Common myeloid progenitor, CD34-positive (primary cell): ENCODE measurements at regions not wholly inside any gene's neighbourhood (a gene's known extent, or its start where the extent isn't known, plus 50 kb on each side); places are given as distances from the start of the nearest gene placed in this dataset.

ENCODE experiments used
- CTCF ChIA-PET: fragments of 350-600 bp; sonication (Branson Sonifier 250); formaldehyde crosslinking; loops from one replicate; lab custom pipeline; 2021; ENCODE audit warnings: antibody characterized with exemption; lab: Charles Lee
- POLR2A ChIA-PET: fragments of 350-600 bp; sonication (Branson Sonifier 250); formaldehyde crosslinking; loops from one replicate; lab custom pipeline; 2021; ENCODE audit warnings: antibody characterized with exemption; lab: Charles Lee
- DNase-seq, 3 donors: peaks; one replicate each; pipeline versions ENCODE4 v3.0.0 to v3.0.0-alpha.2; 2013
- H3K27ac ChIP-seq, 2 experiments: 1 replicate in 1 of 2; 2 replicates in 1 of 2; pipeline ENCODE4 v1.7.0; 2013; ENCODE audit warnings: inconsistent platforms in 2 of 2, low read length in 2 of 2, mild to moderate bottlenecking in 2 of 2, low read depth in 1 of 2, moderate library complexity in 1 of 2; ENCODE audit not compliant: severe bottlenecking in 2 of 2, insufficient read depth in 1 of 2, poor library complexity in 1 of 2
- H3K27me3 ChIP-seq, 5 experiments: replicated peaks in 2 of 5; 1 replicate in 3 of 5; 2 replicates in 2 of 5; pipeline versions ENCODE4 v1.6.1 to v1.7.0; 2013; ENCODE audit warnings: low read length in 4 of 5, mild to moderate bottlenecking in 2 of 5, moderate library complexity in 2 of 5, inconsistent platforms in 1 of 5; ENCODE audit not compliant: insufficient read depth in 5 of 5, control insufficient read depth in 4 of 5
- H3K36me3 ChIP-seq, 4 experiments: 1 replicate in 2 of 4; 2 replicates in 2 of 4; pipeline versions ENCODE4 v1.6.1 to v1.7.0; 2013; ENCODE audit warnings: low read length in 3 of 4, control low read depth in 1 of 4, mild to moderate bottlenecking in 1 of 4; ENCODE audit not compliant: control insufficient read depth in 4 of 4, insufficient read depth in 4 of 4
- H3K4me1 ChIP-seq, 4 experiments: 1 replicate in 3 of 4; 2 replicates in 1 of 4; pipeline versions ENCODE4 v1.6.1 to v1.7.1; 2013; ENCODE audit warnings: low read length in 3 of 4, mild to moderate bottlenecking in 3 of 4, control low read depth in 1 of 4, inconsistent platforms in 1 of 4, moderate library complexity in 1 of 4; ENCODE audit not compliant: control insufficient read depth in 4 of 4, insufficient read depth in 4 of 4; ENCODE audit errors: control extremely low read depth in 1 of 4
- H3K4me3 ChIP-seq, 7 experiments: 1 replicate in 4 of 7; 2 replicates in 3 of 7; pipeline versions ENCODE4 v1.5.1 to v1.7.0; 2013; ENCODE audit warnings: mild to moderate bottlenecking in 7 of 7, low read length in 6 of 7, moderate library complexity in 6 of 7, inconsistent platforms in 2 of 7, low read depth in 2 of 7, control low read depth in 1 of 7; ENCODE audit not compliant: insufficient read depth in 4 of 7, control insufficient read depth in 1 of 7; ENCODE audit errors: extremely low read depth in 1 of 7
- H3K9me3 ChIP-seq, 5 experiments: 1 replicate in 4 of 5; 2 replicates in 1 of 5; pipeline versions ENCODE4 v1.6.1 to v1.7.1; 2013; ENCODE audit warnings: low read length in 4 of 5, mild to moderate bottlenecking in 2 of 5, inconsistent platforms in 1 of 5, low read depth in 1 of 5, moderate library complexity in 1 of 5; ENCODE audit not compliant: control insufficient read depth in 4 of 5, insufficient read depth in 2 of 5; ENCODE audit errors: control extremely low read depth in 1 of 5
- WGBS: methylation state at CpG from one replicate; pipeline ENCODE4 v1.1.5; 2013; ENCODE audit not compliant: insufficient coverage; 5-methylcytosine and 5-hydroxymethylcytosine counted together

GRCh38 chr2:215638687-215639086 lies 202.8 kb upstream of the FN1 start:
- peaks cover 0 to 15% (median 2%) of the 10 kb centered on the region in 5 experiments for H3K9me3 ChIP-seq

GRCh38 chr2:215637651-215638050 lies 201.8 kb upstream of the FN1 start:
- POLR2A ChIA-PET, result no interaction called here

More at GRCh38 chr2:215638687-215639086, 202.8 kb upstream of the FN1 start:
- Histone ChIP-seq H3K36me3 (no peaks in the 10 kb centered on the region), H3K4me1 (no peaks in the 10 kb centered on the region), H3K27me3 (no peaks in the 10 kb centered on the region), H3K27ac (no peak overlapping the region), H3K4me3 (no peak overlapping the region)
- CTCF ChIA-PET, result no interaction called here
- POLR2A ChIA-PET, result no interaction called here
- DNase-seq, result no peak

GRCh38 chr2:215636816-215637215 lies 200.9 kb upstream of the FN1 start:
- no peak for DNase-seq
- 97% methylated on average over 3 of the region's 3 CpGs for WGBS
- ChIA-PET CTCF (interaction anchor here (0.6 to 0.9 kb wide), 2 partner anchors 35 to 211 kb away, joined by 3 read pairs; no protein-coding TSS in a partner anchor), POLR2A (no interaction called here)
- Histone ChIP-seq H3K4me3 (no peak overlapping the region), H3K9me3 (peaks cover 2 to 20% (median 4%) of the 10 kb centered on the region in 5 experiments), H3K4me1 (no peaks in the 10 kb centered on the region), H3K27ac (no peak overlapping the region), H3K27me3 (no peaks in the 10 kb centered on the region), H3K36me3 (no peaks in the 10 kb centered on the region)

More at GRCh38 chr2:215637651-215638050, 201.8 kb upstream of the FN1 start:
- Histone ChIP-seq H3K9me3 (peaks cover 2 to 20% (median 4%) of the 10 kb centered on the region in 5 experiments), H3K27me3 (no peaks in the 10 kb centered on the region), H3K36me3 (no peaks in the 10 kb centered on the region), H3K4me3 (no peak overlapping the region), H3K27ac (no peak overlapping the region), H3K4me1 (no peaks in the 10 kb centered on the region)
- no peak for DNase-seq
- CTCF ChIA-PET, result interaction anchor here (0.6 kb wide), 1 partner anchor 212 kb away, joined by 3 read pairs; no protein-coding TSS in a partner anchor

GRCh38 chr2:215635788-215636139 lies 199.9 kb upstream of the FN1 start:
- H3K4me1 ChIP-seq, result no peaks in the 10 kb centered on the region
- no peak for DNase-seq
- ChIA-PET CTCF (no interaction called here), POLR2A (no interaction called here)
- H3K36me3 ChIP-seq, result no peaks in the 10 kb centered on the region
- peaks cover 2 to 23% (median 4%) of the 10 kb centered on the region in 5 experiments for H3K9me3 ChIP-seq
- H3K4me3 ChIP-seq, result no peak overlapping the region
- 42% methylated on average over 1 of the region's 2 CpGs for WGBS
- no peaks in the 10 kb centered on the region for H3K27me3 ChIP-seq
- no peak overlapping the region for H3K27ac ChIP-seq

GRCh38 chr2:215635071-215635787 lies 199.4 kb upstream of the FN1 start:
- Histone ChIP-seq H3K27ac (no peak overlapping the region), H3K36me3 (no peaks in the 10 kb centered on the region), H3K4me3 (no peak overlapping the region), H3K27me3 (no peaks in the 10 kb centered on the region), H3K9me3 (peaks cover 2 to 25% (median 4%) of the 10 kb centered on the region in 5 experiments), H3K4me1 (no peaks in the 10 kb centered on the region)
- no peak for DNase-seq
- ChIA-PET POLR2A (no interaction called here), CTCF (interaction anchor here (1.1 kb wide), 1 partner anchor 167 kb away, joined by 3 read pairs; no protein-coding TSS in a partner anchor)

- Histone ChIP-seq H3K9me3 (peaks cover 0 to 23% (median 4%) of the 10 kb centered on the region in 5 experiments), H3K4me1 (no peaks in the 10 kb centered on the region), H3K27me3 (no peaks in the 10 kb centered on the region), H3K27ac (no peak overlapping the region), H3K36me3 (no peaks in the 10 kb centered on the region), H3K4me3 (no peak overlapping the region)
- ChIA-PET CTCF (no interaction called here), POLR2A (no interaction called here)
- DNase-seq, result no peak
Observed at GRCh38 chr2:215633360-215633759, 197.5 kb upstream of the FN1 start.

GRCh38 chr2:215631696-215632095 lies 195.8 kb upstream of the FN1 start:
- Histone ChIP-seq H3K9me3 (peaks cover 0 to 17% (median 3%) of the 10 kb centered on the region in 5 experiments), H3K4me3 (no peak overlapping the region), H3K36me3 (no peaks in the 10 kb centered on the region), H3K4me1 (peaks cover 0 to 3% (median 0%) of the 10 kb centered on the region in 4 experiments), H3K27me3 (no peaks in the 10 kb centered on the region), H3K27ac (no peak overlapping the region)
- no peak for DNase-seq
- 96% methylated on average over 2 of the region's 2 CpGs for WGBS
- ChIA-PET CTCF (no interaction called here), POLR2A (no interaction called here)
